ENCODE measurements at regions not wholly inside any gene's neighbourhood (a gene's known extent, or its start where the extent isn't known, plus 50 kb on each side); places are given as distances from the start of the nearest gene placed in this dataset.

DNA sequence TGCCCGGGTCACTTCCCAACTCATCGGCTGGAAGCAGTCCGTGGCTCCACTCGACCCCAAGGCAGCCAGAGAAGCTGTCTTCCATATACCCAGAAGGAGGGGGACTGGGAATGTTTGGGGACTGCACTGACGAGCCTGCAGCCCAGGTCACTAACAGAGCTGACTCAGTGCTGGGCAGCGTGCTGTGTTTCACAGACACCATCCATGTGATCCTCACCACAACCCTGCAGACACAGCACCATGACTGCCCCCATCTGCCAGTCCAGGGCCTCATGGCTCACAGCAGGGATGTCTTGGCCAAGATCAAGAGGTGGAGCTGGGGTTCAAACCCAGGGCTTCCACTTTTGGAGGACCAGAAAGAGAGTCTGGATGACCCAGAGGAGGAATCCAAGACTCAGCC lies 67.9 kb downstream of the KLHDC7A start:
- Histone ChIP-seq H3K27me3 (ENCODE audit: control insufficient read depth, insufficient read depth, low read length) (no peaks in the 10 kb centered on the region), H3K9me3 (ENCODE audit: control insufficient read depth, insufficient read depth, low read length) (no peaks in the 10 kb centered on the region), H3K4me1 (ENCODE audit: control insufficient read depth, insufficient read depth, low read length) (peaks cover 5% of the 10 kb centered on the region; the same call in 1 of the 2 replicates), H3K27ac (ENCODE audit: low read length) (no peak overlapping the region), H3K36me3 (ENCODE audit: control insufficient read depth, insufficient read depth, low read length) (no peaks in the 10 kb centered on the region), H3K4me3 (ENCODE audit: low read length) (no peak overlapping the region)
- DNase-seq (ENCODE audit: low read depth, low spot score), result no peak
- no CpG with 5 or more reads among the region's 6 CpGs for WGBS (ENCODE audit: insufficient coverage, insufficient read length)

DNA sequence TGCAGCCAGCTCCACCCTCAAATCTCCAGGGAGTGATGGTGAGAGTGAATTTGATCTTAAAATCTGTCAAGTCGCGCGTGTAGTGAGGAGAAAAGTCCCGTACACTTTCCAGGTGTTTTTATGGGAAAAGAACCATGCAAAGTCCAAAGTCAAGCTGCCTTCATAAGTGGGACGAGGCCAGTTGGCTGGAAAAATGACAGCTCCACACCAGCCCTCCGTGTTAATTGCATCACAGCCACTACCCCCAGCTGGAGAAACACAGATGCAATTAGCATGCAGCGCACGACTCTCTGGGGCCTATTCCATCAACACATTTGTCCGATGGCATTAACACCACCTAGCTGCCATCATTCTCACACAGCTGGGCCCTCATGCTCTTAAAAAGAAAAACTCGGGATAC lies 68.4 kb downstream of the KLHDC7A start:
- H3K27me3 ChIP-seq (ENCODE audit: control insufficient read depth, insufficient read depth, low read length), result no peaks in the 10 kb centered on the region

DNA sequence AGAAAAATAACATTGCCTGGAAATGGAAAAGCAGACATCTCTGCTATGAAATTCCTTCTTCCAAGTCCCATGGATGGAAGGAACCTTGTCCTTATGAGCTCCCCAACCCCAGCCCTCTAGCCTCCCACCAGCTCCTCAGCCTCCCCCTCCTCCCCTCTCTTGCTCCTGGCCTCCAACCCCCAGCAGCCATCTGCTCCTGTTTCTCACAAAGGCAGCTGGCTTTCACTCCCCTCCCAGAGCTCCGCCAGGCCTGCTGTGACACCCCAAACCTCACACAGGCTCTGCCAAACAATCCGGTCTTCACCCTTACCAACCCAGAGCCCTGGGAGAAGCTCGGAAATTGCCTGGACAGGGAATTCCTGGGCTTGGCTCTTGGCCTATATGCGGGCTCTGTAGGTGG lies 69.2 kb downstream of the KLHDC7A start:
- no peaks in the 10 kb centered on the region for H3K27me3 ChIP-seq (ENCODE audit: control insufficient read depth, insufficient read depth, low read length)
- DNase-seq (ENCODE audit: low read depth, low spot score), result no peak
- H3K27ac ChIP-seq (ENCODE audit: low read length), result no peak overlapping the region
- WGBS (ENCODE audit: insufficient coverage, insufficient read length), result no CpG with 5 or more reads among the region's 4 CpGs
- H3K4me1 ChIP-seq (ENCODE audit: control insufficient read depth, insufficient read depth, low read length), result peaks cover 5% of the 10 kb centered on the region; the same call in 1 of the 2 replicates
- no peaks in the 10 kb centered on the region for H3K9me3 ChIP-seq (ENCODE audit: control insufficient read depth, insufficient read depth, low read length)
- H3K4me3 ChIP-seq (ENCODE audit: low read length), result no peak overlapping the region
- no peaks in the 10 kb centered on the region for H3K36me3 ChIP-seq (ENCODE audit: control insufficient read depth, insufficient read depth, low read length)

More for the DNA sequence above, 68.4 kb downstream of the KLHDC7A start:
- Histone ChIP-seq H3K4me3 (ENCODE audit: low read length) (no peak overlapping the region), H3K36me3 (ENCODE audit: control insufficient read depth, insufficient read depth, low read length) (no peaks in the 10 kb centered on the region), H3K27ac (ENCODE audit: low read length) (no peak overlapping the region), H3K9me3 (ENCODE audit: control insufficient read depth, insufficient read depth, low read length) (no peaks in the 10 kb centered on the region), H3K4me1 (ENCODE audit: control insufficient read depth, insufficient read depth, low read length) (peaks cover 5% of the 10 kb centered on the region; the same call in 1 of the 2 replicates)
- WGBS (ENCODE audit: insufficient coverage, insufficient read length), result no CpG with 5 or more reads among the region's 10 CpGs
- no peak for DNase-seq (ENCODE audit: low read depth, low spot score)

DNA sequence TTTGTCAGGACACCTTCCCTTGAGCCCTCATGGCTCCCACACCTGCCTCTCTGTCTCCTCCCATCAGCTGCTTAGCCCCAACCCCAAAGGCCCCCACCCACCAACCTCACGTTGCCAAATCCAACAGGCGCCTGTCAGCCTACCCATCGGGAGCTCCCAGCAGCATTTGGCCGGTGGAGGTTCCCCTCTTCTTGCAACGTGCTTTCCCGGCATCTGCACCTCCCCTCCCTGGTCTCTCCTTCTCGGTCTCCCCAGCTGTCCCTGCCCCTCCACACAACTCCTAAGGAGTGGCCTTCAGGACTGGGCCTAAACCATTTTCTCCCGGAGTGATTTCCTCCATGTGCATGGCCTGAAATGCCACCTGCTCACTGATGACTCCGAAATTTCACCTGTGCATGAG lies 71.9 kb downstream of the KLHDC7A start:
- H3K36me3 ChIP-seq (ENCODE audit: control insufficient read depth, insufficient read depth, low read length), result no peaks in the 10 kb centered on the region
- no peak overlapping the region for H3K27ac ChIP-seq (ENCODE audit: low read length)
- H3K4me1 ChIP-seq (ENCODE audit: control insufficient read depth, insufficient read depth, low read length), result peaks cover 3% of the 10 kb centered on the region
- H3K4me3 ChIP-seq (ENCODE audit: low read length), result no peak overlapping the region
- WGBS (ENCODE audit: insufficient coverage, insufficient read length), result no CpG with 5 or more reads among the region's 9 CpGs
- DNase-seq (ENCODE audit: low read depth, low spot score), result no peak
- no peaks in the 10 kb centered on the region for H3K27me3 ChIP-seq (ENCODE audit: control insufficient read depth, insufficient read depth, low read length)
- no peaks in the 10 kb centered on the region for H3K9me3 ChIP-seq (ENCODE audit: control insufficient read depth, insufficient read depth, low read length)

DNA sequence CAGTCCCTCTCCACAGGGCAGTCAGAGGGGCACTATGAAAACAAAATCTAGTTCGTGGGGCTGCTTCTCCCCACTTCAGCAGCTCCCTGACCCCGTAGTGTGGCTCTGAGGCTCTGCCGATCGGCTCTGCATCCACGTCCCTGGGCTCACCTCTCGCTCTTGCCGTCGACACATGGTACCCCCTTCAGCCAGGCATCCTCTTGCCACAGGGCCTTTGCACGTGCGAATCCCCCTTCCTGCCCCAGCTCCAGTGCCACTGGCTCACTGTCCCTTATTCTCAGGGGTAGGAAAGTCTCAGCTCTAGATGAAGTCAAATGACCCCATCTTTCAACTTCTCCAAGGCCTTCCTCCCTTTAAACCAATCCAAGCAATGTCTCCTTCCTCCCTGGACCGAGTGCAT lies 72.7 kb downstream of the KLHDC7A start:
- Histone ChIP-seq H3K36me3 (ENCODE audit: control insufficient read depth, insufficient read depth, low read length) (no peaks in the 10 kb centered on the region), H3K27ac (ENCODE audit: low read length) (no peak overlapping the region), H3K27me3 (ENCODE audit: control insufficient read depth, insufficient read depth, low read length) (no peaks in the 10 kb centered on the region), H3K4me1 (ENCODE audit: control insufficient read depth, insufficient read depth, low read length) (peaks cover 2% of the 10 kb centered on the region), H3K4me3 (ENCODE audit: low read length) (no peak overlapping the region), H3K9me3 (ENCODE audit: control insufficient read depth, insufficient read depth, low read length) (no peaks in the 10 kb centered on the region)
- WGBS (ENCODE audit: insufficient coverage, insufficient read length), result no CpG with 5 or more reads among the region's 11 CpGs
- DNase-seq (ENCODE audit: low read depth, low spot score), result no peak

DNA sequence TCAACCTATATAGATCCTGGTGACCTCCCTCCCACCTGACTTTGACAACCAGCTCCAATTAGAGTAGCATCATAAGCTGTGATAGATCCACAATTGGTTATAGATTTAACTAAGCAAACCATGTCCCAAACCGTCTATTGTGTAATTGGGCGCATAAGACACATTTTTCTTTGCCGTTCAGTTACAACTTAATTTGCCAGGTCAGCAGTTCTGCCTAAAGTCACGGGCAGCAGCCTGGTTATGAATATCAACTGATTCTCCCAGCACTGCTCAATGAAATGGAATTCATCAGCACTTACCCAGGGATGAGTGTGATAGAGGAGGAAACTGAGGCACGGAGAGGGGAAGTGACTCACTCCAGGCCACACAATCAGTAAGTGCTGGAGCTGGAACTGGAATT lies 73.4 kb downstream of the KLHDC7A start:
- Histone ChIP-seq H3K27me3 (ENCODE audit: control insufficient read depth, insufficient read depth, low read length) (no peaks in the 10 kb centered on the region), H3K36me3 (ENCODE audit: control insufficient read depth, insufficient read depth, low read length) (no peaks in the 10 kb centered on the region), H3K9me3 (ENCODE audit: control insufficient read depth, insufficient read depth, low read length) (no peaks in the 10 kb centered on the region), H3K4me3 (ENCODE audit: low read length) (no peak overlapping the region), H3K4me1 (ENCODE audit: control insufficient read depth, insufficient read depth, low read length) (peaks cover 3% of the 10 kb centered on the region), H3K27ac (ENCODE audit: low read length) (no peak overlapping the region)
- WGBS (ENCODE audit: insufficient coverage, insufficient read length), result no CpG with 5 or more reads among the region's 5 CpGs
- DNase-seq (ENCODE audit: low read depth, low spot score), result no peak

DNA sequence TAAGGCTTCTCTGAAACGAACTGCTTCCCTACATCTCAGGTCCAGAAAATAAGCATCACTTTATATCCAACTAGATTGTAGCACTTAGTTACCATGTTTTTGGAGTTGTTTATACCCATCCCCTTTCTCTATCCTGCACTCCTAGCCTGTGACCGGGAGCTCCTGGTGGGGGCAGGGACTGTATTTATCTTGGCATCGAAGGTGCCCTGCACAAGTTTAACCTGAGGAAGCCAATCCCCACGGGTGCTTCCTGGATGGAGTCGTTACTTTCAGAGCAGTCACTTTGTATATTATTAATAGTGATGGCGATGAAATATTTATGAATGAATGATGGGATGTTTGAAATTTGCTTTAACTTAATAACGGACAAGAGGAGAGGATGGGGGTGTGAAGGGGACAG lies 73.9 kb downstream of the KLHDC7A start:
- Histone ChIP-seq H3K36me3 (ENCODE audit: control insufficient read depth, insufficient read depth, low read length) (no peaks in the 10 kb centered on the region), H3K4me1 (ENCODE audit: control insufficient read depth, insufficient read depth, low read length) (peaks cover 3% of the 10 kb centered on the region), H3K9me3 (ENCODE audit: control insufficient read depth, insufficient read depth, low read length) (no peaks in the 10 kb centered on the region), H3K27ac (ENCODE audit: low read length) (no peak overlapping the region), H3K4me3 (ENCODE audit: low read length) (no peak overlapping the region), H3K27me3 (ENCODE audit: control insufficient read depth, insufficient read depth, low read length) (no peaks in the 10 kb centered on the region)
- DNase-seq (ENCODE audit: low read depth, low spot score), result no peak
- WGBS (ENCODE audit: insufficient coverage, insufficient read length), result 100% methylated on average over 2 of the region's 7 CpGs

DNA sequence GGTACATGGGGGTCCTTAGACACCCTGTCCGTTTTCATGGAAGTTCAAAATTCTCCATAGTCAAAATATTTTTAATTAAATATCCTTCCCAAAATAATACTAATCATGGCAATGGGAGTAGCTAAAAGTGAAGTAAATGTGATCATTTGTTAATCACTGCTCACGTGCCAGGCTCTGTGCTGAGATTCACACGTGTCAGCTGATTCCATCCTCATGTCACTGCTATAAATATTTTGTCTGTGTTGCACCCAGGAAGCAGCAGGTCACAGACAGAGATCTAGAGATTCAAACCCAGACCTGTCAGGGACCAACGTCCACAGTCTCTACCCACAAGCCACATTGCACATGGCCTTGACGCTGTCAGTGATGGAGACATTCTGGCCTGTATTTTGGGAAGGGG lies 74.3 kb downstream of the KLHDC7A start:
- H3K27me3 ChIP-seq (ENCODE audit: control insufficient read depth, insufficient read depth, low read length), result no peaks in the 10 kb centered on the region
- H3K27ac ChIP-seq (ENCODE audit: low read length), result no peak overlapping the region
- whole genome bisulfite sequencing (ENCODE audit: insufficient coverage, insufficient read length), result no CpG with 5 or more reads among the region's 5 CpGs
- H3K36me3 ChIP-seq (ENCODE audit: control insufficient read depth, insufficient read depth, low read length), result no peaks in the 10 kb centered on the region
- H3K9me3 ChIP-seq (ENCODE audit: control insufficient read depth, insufficient read depth, low read length), result no peaks in the 10 kb centered on the region
- H3K4me1 ChIP-seq (ENCODE audit: control insufficient read depth, insufficient read depth, low read length), result peaks cover 3% of the 10 kb centered on the region
- no peak overlapping the region for H3K4me3 ChIP-seq (ENCODE audit: low read length)
- no peak for DNase-seq (ENCODE audit: low read depth, low spot score)

DNA sequence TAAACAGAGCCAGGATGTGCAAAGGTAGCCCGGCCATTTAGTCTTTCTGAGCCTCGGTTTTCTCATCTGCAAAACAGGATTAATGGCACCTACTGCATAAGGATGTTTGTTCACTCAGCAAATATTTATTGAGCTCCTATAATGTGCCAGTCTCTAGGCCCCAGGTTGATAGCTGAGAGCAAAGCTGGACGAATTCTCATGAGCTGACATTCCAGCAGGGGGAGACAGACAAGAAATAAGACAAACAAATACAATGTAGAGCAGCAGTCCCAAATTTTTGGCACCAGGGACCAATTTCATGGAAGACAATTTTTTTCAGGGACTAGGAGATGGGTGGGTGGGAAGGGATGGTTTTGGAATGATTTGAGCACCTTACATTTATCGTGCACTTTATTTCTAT lies 74.3 kb upstream of the PAX7 start:
- DNase-seq (ENCODE audit: low read depth, low spot score), result no peak
- Histone ChIP-seq H3K36me3 (ENCODE audit: control insufficient read depth, insufficient read depth, low read length) (no peaks in the 10 kb centered on the region), H3K4me1 (ENCODE audit: control insufficient read depth, insufficient read depth, low read length) (peaks cover 3% of the 10 kb centered on the region), H3K27me3 (ENCODE audit: control insufficient read depth, insufficient read depth, low read length) (no peaks in the 10 kb centered on the region), H3K27ac (ENCODE audit: low read length) (no peak overlapping the region), H3K4me3 (ENCODE audit: low read length) (no peak overlapping the region), H3K9me3 (ENCODE audit: control insufficient read depth, insufficient read depth, low read length) (no peaks in the 10 kb centered on the region)
- WGBS (ENCODE audit: insufficient coverage, insufficient read length), result no CpG with 5 or more reads among the region's 4 CpGs

DNA sequence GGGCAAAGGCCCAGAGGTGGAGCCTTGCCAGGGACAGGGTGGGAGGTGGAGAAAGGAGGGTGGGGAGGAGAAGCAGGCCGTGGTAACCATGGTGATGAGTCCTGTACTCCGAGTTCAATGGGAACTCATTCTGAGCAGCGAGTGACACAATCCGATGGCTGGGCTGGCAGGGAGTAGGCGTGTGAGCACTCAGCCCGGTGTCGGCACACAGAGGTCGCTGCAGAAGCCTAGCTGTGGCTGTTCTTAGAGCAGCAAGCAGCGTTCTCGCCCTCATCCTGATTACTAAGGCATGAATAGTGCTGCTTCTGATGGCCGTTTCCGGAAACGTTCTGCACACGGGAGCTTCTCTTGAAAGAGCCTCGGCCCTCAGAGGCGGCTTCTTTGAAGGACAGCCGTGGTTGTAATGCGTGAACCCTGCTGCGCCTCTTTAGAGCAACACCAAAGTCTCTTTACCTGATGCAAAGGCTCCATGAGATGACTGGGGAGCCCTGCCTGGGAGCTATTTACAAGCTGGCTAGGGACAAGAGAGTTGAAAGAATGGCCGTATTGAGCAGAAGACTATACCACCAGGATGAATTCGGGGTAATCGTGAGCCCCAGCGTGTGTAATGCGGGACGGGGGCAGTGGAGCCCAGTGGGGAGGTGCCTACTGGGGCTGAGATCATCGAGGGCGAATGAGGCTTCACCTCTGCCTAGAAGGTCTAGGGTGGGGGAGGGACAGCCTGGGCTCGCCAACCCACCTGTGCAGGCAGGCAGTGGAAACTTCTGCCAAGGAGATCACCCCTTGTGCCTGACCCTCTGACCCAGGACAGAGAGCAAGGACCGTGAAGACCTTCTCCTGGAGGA lies 72.8 kb upstream of the PAX7 start:
- no peaks in the 10 kb centered on the region for H3K9me3 ChIP-seq (ENCODE audit: control insufficient read depth, insufficient read depth, low read length)
- H3K4me3 ChIP-seq (ENCODE audit: low read length), result no peak overlapping the region
- H3K4me1 ChIP-seq (ENCODE audit: control insufficient read depth, insufficient read depth, low read length), result peaks cover 3% of the 10 kb centered on the region
- DNase-seq (ENCODE audit: low read depth, low spot score), result no peak
- H3K36me3 ChIP-seq (ENCODE audit: control insufficient read depth, insufficient read depth, low read length), result no peaks in the 10 kb centered on the region
- no peak overlapping the region for H3K27ac ChIP-seq (ENCODE audit: low read length)
- H3K27me3 ChIP-seq (ENCODE audit: control insufficient read depth, insufficient read depth, low read length), result no peaks in the 10 kb centered on the region
- WGBS (ENCODE audit: insufficient coverage, insufficient read length), result no CpG with 5 or more reads among the region's 29 CpGs

DNA sequence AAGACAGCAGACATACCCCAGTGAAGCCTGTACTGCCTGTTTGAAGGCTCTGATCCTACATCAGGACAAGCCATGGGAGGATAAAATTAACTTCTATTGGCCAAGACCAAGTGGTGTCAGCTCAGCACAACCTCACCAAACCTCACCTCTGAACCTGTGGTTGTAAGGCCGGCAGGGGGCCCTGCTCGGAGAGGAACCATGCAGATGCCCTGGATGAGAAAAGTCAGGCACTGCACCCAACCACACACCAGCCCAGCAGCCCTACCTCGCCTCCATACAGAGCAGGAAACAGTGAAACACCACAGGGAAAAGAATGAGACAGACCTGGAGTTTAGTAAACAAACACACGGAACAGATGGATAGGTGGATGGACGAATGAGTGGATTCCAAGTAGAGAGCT lies 70.0 kb upstream of the PAX7 start:
- no peak for DNase-seq (ENCODE audit: low read depth, low spot score)
- no peaks in the 10 kb centered on the region for H3K9me3 ChIP-seq (ENCODE audit: control insufficient read depth, insufficient read depth, low read length)
- H3K27me3 ChIP-seq (ENCODE audit: control insufficient read depth, insufficient read depth, low read length), result no peaks in the 10 kb centered on the region
- WGBS (ENCODE audit: insufficient coverage, insufficient read length), result no CpG with 5 or more reads among the region's 5 CpGs
- no peak overlapping the region for H3K4me3 ChIP-seq (ENCODE audit: low read length)
- no peak overlapping the region for H3K27ac ChIP-seq (ENCODE audit: low read length)
- no peaks in the 10 kb centered on the region for H3K36me3 ChIP-seq (ENCODE audit: control insufficient read depth, insufficient read depth, low read length)
- peaks cover 3% of the 10 kb centered on the region for H3K4me1 ChIP-seq (ENCODE audit: control insufficient read depth, insufficient read depth, low read length)
